B cell (primary cell): ENCODE measurements at regions not wholly inside any gene's neighbourhood (a gene's known extent, or its start where the extent isn't known, plus 50 kb on each side); places are given as distances from the start of the nearest gene placed in this dataset.

Experiments used
- ATAC-seq: fragments of 200-7000 bp; cut with Tn5 transposase; one replicate; pipeline ENCODE4 v1.10.0; 2021; ENCODE audit warnings: low read depth, mild to moderate bottlenecking, moderate number of reproducible peaks, moderate library complexity
- CTCF ChIA-PET: fragments of 350-600 bp; sonication (Branson Sonifier 250); formaldehyde crosslinking; loops from one replicate; lab custom pipeline; 2021; ENCODE audit warnings: antibody characterized with exemption, inconsistent platforms; lab: Charles Lee
- POLR2A ChIA-PET: fragments of 350-600 bp; sonication (Branson Sonifier 250); formaldehyde crosslinking; loops from one replicate; lab custom pipeline; 2021; ENCODE audit warnings: antibody characterized with exemption; lab: Charles Lee
- DNase-seq: peaks from one replicate; pipeline ENCODE4 v3.0.0; 2013
- H2AFZ ChIP-seq: 2 replicates; pipeline ENCODE4 v1.6.1; 2012; ENCODE audit warnings: mild to moderate bottlenecking, low read depth, low read length; ENCODE audit not compliant: insufficient read depth, poor library complexity, severe bottlenecking
- H3K27ac ChIP-seq, 2 donors: 1 replicate in 1 of 2; 2 replicates in 1 of 2; pipeline ENCODE4 v1.5.1; 2012 to 2013; ENCODE audit warnings: low read length in 2 of 2, mild to moderate bottlenecking in 2 of 2, moderate library complexity in 1 of 2
- H3K27me3 ChIP-seq, 4 experiments: fragments of 200-600 bp in 1 of 4; sonication (generic) in 1 of 4; replicated peaks in 1 of 4; 1 replicate in 2 of 4; 2 replicates in 2 of 4; pipeline versions ENCODE4 v1.6.1 to v1.7.0; 2013 to 2016; ENCODE audit warnings: low read length in 3 of 4, mild to moderate bottlenecking in 2 of 4, mixed read lengths in 1 of 4, moderate library complexity in 1 of 4; ENCODE audit not compliant: insufficient read depth in 4 of 4, control insufficient read depth in 3 of 4; ENCODE audit errors: control extremely low read depth in 1 of 4
- H3K36me3 ChIP-seq, 2 experiments: replicated peaks in 1 of 2; 1 replicate in 1 of 2; 2 replicates in 1 of 2; pipeline versions ENCODE4 v1.6.1 to v1.7.1; 2013; ENCODE audit warnings: low read length in 1 of 2; ENCODE audit not compliant: insufficient read depth in 2 of 2, control insufficient read depth in 1 of 2; ENCODE audit errors: control extremely low read depth in 1 of 2, extremely low read depth in 1 of 2
- H3K4me1 ChIP-seq, 2 donors: fragments of 200-600 bp in 1 of 2; sonication (generic) in 1 of 2; 1 replicate in 1 of 2; 2 replicates in 1 of 2; pipeline versions ENCODE4 v1.5.1 to v1.6.1; 2013 to 2017; ENCODE audit warnings: low read length in 2 of 2; ENCODE audit not compliant: control insufficient read depth in 2 of 2, insufficient read depth in 2 of 2
- H3K4me2 ChIP-seq: replicated peaks from 2 replicates; pipeline ENCODE3; 2012; ENCODE audit warnings: mild to moderate bottlenecking, low read depth, low read length; ENCODE audit not compliant: poor library complexity, severe bottlenecking
- H3K4me3 ChIP-seq, 5 experiments: fragments of 200-600 bp in 1 of 5; sonication (generic) in 1 of 5; 1 replicate in 3 of 5; 2 replicates in 2 of 5; pipeline versions ENCODE4 v1.5.1 to v1.7.0; 2011 to 2016; ENCODE audit warnings: low read length in 4 of 5, mild to moderate bottlenecking in 4 of 5, low read depth in 2 of 5, control low read depth in 1 of 5, moderate library complexity in 1 of 5; ENCODE audit not compliant: insufficient read depth in 1 of 5; ENCODE audit errors: control extremely low read depth in 1 of 5, extremely low read depth in 1 of 5
- H3K79me2 ChIP-seq: fragments of 200-600 bp; sonication (generic); one replicate; pipeline ENCODE4 v1.6.0; 2016; ENCODE audit warnings: low read length; ENCODE audit not compliant: control insufficient read depth, insufficient read depth
- H3K9ac ChIP-seq: fragments of 200-600 bp; sonication (generic); 2 replicates; pipeline ENCODE4 v1.6.1; 2017; ENCODE audit warnings: mild to moderate bottlenecking, low read length, moderate library complexity
- H3K9me3 ChIP-seq, 3 donors: one replicate each; pipeline versions ENCODE4 v1.6.1 to v1.7.1; 2013; ENCODE audit warnings: low read length in 2 of 3; ENCODE audit not compliant: control insufficient read depth in 2 of 3, insufficient read depth in 1 of 3; ENCODE audit errors: control extremely low read depth in 1 of 3
- H4K20me1 ChIP-seq: 2 replicates; pipeline ENCODE4 v1.6.0; 2012; ENCODE audit warnings: mild to moderate bottlenecking, low read length; ENCODE audit not compliant: insufficient read depth, control insufficient read depth, poor library complexity, severe bottlenecking
- H3K27ac Mint-ChIP-seq: one replicate; pipeline ENCODE4 v1.8.0; 2021; ENCODE audit warnings: mixed read lengths
- H3K27me3 Mint-ChIP-seq: one replicate; pipeline ENCODE4 v1.8.0; 2021; ENCODE audit warnings: mixed read lengths
- H3K4me1 Mint-ChIP-seq: one replicate; pipeline ENCODE4 v1.8.0; 2021; ENCODE audit warnings: mixed read lengths
- H3K4me3 Mint-ChIP-seq: one replicate; pipeline ENCODE4 v1.8.0; 2021; ENCODE audit warnings: mixed read lengths
- H3K9me3 Mint-ChIP-seq: one replicate; pipeline ENCODE4 v1.8.0; 2022; ENCODE audit warnings: mixed read lengths; ENCODE audit not compliant: insufficient read depth
- EZH2 ChIP-seq: IDR thresholded peaks from 2 replicates; pipeline ENCODE4 v1.6.1; 2012; ENCODE audit warnings: borderline replicate concordance, low read depth, mild to moderate bottlenecking, moderate library complexity, low read length; ENCODE audit not compliant: insufficient read depth, poor library complexity, severe bottlenecking
- WGBS: methylation state at CpG from one replicate; pipeline ENCODE4 v1.1.5; 2013; ENCODE audit warnings: missing lambda C conversion rate; ENCODE audit not compliant: insufficient coverage; 5-methylcytosine and 5-hydroxymethylcytosine counted together
- intact Hi-C: fragments of 100-400 bp; cut with micrococcal nuclease; formaldehyde crosslinking; loops from one replicate; pipeline ENCODE4 v1.10.0; 2022
- TF ChIP-seq, protein P1 (sequence below): fragments of 200-600 bp; IDR thresholded peaks from one replicate; pipeline ENCODE4 v1.8.0; 2022; ENCODE audit warnings: antibody characterized with exemption, mild to moderate bottlenecking

DNA sequence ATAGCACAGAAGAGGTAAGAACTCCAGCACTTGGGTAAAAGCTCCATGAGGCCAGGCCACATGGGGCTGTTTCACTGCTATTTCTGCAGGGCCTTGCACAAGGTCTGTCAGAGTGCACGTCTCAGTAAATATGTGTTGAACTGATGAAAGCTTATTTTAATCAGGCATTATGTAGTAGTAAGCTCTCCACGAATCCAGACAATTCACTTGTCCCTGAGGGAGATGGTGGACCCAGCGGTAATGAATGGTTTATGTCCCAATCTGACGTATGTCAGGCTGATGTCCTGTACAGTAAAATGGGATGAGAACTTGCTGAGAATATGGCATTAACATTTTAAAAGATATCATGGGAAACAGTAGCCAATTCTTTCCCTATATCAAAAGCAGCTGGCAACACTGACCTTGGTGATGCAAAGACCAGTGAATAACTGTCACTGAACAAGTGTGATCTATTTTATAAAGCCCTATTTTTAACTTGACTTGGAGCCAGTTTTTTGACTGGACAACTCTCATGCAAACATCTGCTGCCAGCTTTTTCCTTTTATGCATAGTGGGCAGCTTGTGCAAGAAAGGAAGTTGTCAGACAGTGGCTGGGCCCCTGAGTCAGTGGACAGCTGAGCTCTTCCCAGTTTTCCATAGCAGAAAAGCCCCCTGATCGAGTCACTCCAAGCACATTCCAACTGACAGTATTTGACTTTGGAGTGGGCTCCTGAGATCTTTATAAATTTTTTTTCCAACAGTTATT lies 519.8 kb upstream of the MDFIC2 start:
- Histone ChIP-seq H3K9me3 (no peaks in the 10 kb centered on the region), H3K9ac (no peak overlapping the region), H3K4me3 (no peak overlapping the region), H3K27me3 (no peaks in the 10 kb centered on the region), H4K20me1 (no peaks in the 10 kb centered on the region), H3K4me1 (no peaks in the 10 kb centered on the region), H3K36me3 (no peaks in the 10 kb centered on the region), H3K79me2 (no peaks in the 10 kb centered on the region), H2AFZ (no peak overlapping the region), H3K4me2 (no peak overlapping the region), H3K27ac (no peak overlapping the region)
- Mint-ChIP-seq H3K4me3 (no peak overlapping the region), H3K27ac (no peak overlapping the region), H3K27me3 (peaks cover 7% of the 10 kb centered on the region), H3K9me3 (no peaks in the 10 kb centered on the region), H3K4me1 (no peaks in the 10 kb centered on the region)
- no peak for ATAC-seq
- no peak for DNase-seq
- no peak for TF ChIP-seq EZH2
- TF ChIP-seq, protein P1, sequence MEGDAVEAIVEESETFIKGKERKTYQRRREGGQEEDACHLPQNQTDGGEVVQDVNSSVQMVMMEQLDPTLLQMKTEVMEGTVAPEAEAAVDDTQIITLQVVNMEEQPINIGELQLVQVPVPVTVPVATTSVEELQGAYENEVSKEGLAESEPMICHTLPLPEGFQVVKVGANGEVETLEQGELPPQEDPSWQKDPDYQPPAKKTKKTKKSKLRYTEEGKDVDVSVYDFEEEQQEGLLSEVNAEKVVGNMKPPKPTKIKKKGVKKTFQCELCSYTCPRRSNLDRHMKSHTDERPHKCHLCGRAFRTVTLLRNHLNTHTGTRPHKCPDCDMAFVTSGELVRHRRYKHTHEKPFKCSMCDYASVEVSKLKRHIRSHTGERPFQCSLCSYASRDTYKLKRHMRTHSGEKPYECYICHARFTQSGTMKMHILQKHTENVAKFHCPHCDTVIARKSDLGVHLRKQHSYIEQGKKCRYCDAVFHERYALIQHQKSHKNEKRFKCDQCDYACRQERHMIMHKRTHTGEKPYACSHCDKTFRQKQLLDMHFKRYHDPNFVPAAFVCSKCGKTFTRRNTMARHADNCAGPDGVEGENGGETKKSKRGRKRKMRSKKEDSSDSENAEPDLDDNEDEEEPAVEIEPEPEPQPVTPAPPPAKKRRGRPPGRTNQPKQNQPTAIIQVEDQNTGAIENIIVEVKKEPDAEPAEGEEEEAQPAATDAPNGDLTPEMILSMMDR, result no peak
- ChIA-PET POLR2A (no interaction called here), CTCF (no interaction called here)
- intact Hi-C loops, result no loop called here
- 84% methylated on average over 3 of the region's 5 CpGs for WGBS

GRCh38 chr3:70829092-70829491 lies 516.7 kb upstream of the MDFIC2 start:
- H3K27ac ChIP-seq, result no peak overlapping the region
- H3K36me3 ChIP-seq, result no peaks in the 10 kb centered on the region
- H3K9me3 ChIP-seq, result no peaks in the 10 kb centered on the region
- H3K79me2 ChIP-seq, result no peaks in the 10 kb centered on the region
- Mint-ChIP-seq H3K4me3 (no peak overlapping the region), H3K4me1 (no peaks in the 10 kb centered on the region), H3K9me3 (no peaks in the 10 kb centered on the region), H3K27me3 (peaks cover 7% of the 10 kb centered on the region), H3K27ac (no peak overlapping the region)
- TF ChIP-seq, protein P1, result no peak
- TF ChIP-seq EZH2, result no peak
- ATAC-seq (no peak), DNase-seq (no peak)
- no peaks in the 10 kb centered on the region for H3K27me3 ChIP-seq
- ChIA-PET POLR2A (no interaction called here), CTCF (no interaction called here)
- no peak overlapping the region for H2AFZ ChIP-seq
- no peak overlapping the region for H3K4me2 ChIP-seq
- 100% methylated on average over 1 of the region's 6 CpGs for WGBS
- no peaks in the 10 kb centered on the region for H3K4me1 ChIP-seq
- no peaks in the 10 kb centered on the region for H4K20me1 ChIP-seq
- intact Hi-C loops, result no loop called here
- no peak overlapping the region for H3K4me3 ChIP-seq
- H3K9ac ChIP-seq, result no peak overlapping the region
